PFSK-1 (cell line): ENCODE measurements at regions not wholly inside any gene's neighbourhood (a gene's known extent, or its start where the extent isn't known, plus 50 kb on each side); places are given as distances from the start of the nearest gene placed in this dataset.

Experiments used
- FOXP2 ChIP-seq: optimal IDR thresholded peaks from 2 replicates; pipeline ENCODE3; 2011; ENCODE audit warnings: borderline replicate concordance, control low read depth, inconsistent platforms; ENCODE audit not compliant: insufficient read depth; ENCODE audit errors: extremely low read length, extremely low read depth
- POLR2AphosphoS5 ChIP-seq: IDR thresholded peaks from 2 replicates; pipeline ENCODE4 v1.6.1; 2012; ENCODE audit warnings: low read depth, mild to moderate bottlenecking, control low read depth, low read length, moderate library complexity
- REST ChIP-seq, 2 experiments: IDR thresholded peaks; 2 replicates each; pipeline versions ENCODE4 v1.6.1 to v1.8.0; 2011 to 2012; ENCODE audit warnings: low read depth in 2 of 2, low read length in 2 of 2, control low read depth in 1 of 2, inconsistent platforms in 1 of 2, mild to moderate bottlenecking in 1 of 2, moderate library complexity in 1 of 2; ENCODE audit not compliant: insufficient read depth in 1 of 2
- SIN3A ChIP-seq: IDR thresholded peaks from 2 replicates; pipeline ENCODE4 v1.6.1; 2012; ENCODE audit warnings: mild to moderate bottlenecking, low read length, moderate library complexity, borderline replicate concordance; ENCODE audit not compliant: insufficient read depth
- TAF1 ChIP-seq: IDR thresholded peaks from 2 replicates; pipeline ENCODE4 v1.6.1; 2012; ENCODE audit warnings: low read length, control low read depth, borderline replicate concordance; ENCODE audit not compliant: insufficient read depth

GRCh38 chr6:101286146-101286545, 107.4 kb upstream of the GRIK2 start:
- TF ChIP-seq POLR2AphosphoS5 (no peak), REST (IDR thresholded peaks at IDR 0.05; ENCODE audit: insufficient read depth in 1 of 2, low read depth in 2 of 2, low read length in 2 of 2) (no peak), SIN3A (no peak), TAF1 (no peak), FOXP2 (no peak)
